Suprapubic skin (tissue), 4 donors: ENCODE measurements at regions not wholly inside any gene's neighbourhood (a gene's known extent, or its start where the extent isn't known, plus 50 kb on each side); places are given as distances from the start of the nearest gene placed in this dataset.

Experiments used
- CTCF ChIP-seq, 2 donors: fragments of 200-600 bp in 1 of 2; fragments of 450-650 bp in 1 of 2; sonication (generic) in 1 of 2; IDR thresholded peaks; one replicate each; pipeline ENCODE4 v1.5.1; 2016 to 2019; ENCODE audit warnings: antibody characterized with exemption in 2 of 2, mild to moderate bottlenecking in 1 of 2, moderate library complexity in 1 of 2
- POLR2A ChIP-seq, 2 donors: fragments of 450-650 bp; IDR thresholded peaks; one replicate each; pipeline ENCODE4 v1.6.1; 2017; ENCODE audit warnings: antibody characterized with exemption in 2 of 2, mild to moderate bottlenecking in 2 of 2, moderate library complexity in 2 of 2
- POLR2AphosphoS5 ChIP-seq, 3 donors: sonication (generic); formaldehyde crosslinking; IDR thresholded peaks; one replicate each; pipeline ENCODE4 v1.6.1; 2017; ENCODE audit warnings: antibody characterized with exemption in 3 of 3

GRCh38 chr16:63975669-63976068 lies 1146.2 kb downstream of the CDH11 start:
- TF ChIP-seq POLR2AphosphoS5 (IDR thresholded peaks at IDR 0.05) (no peak), POLR2A (IDR thresholded peaks at IDR 0.05) (no peak), CTCF (IDR thresholded peaks at IDR 0.05) (no peak)
